Subcutaneous abdominal adipose tissue (tissue), 5 donors: ENCODE measurements at regions not wholly inside any gene's neighbourhood (a gene's known extent, or its start where the extent isn't known, plus 50 kb on each side); places are given as distances from the start of the nearest gene placed in this dataset.

Experiments used
- H3K27ac ChIP-seq: one replicate; pipeline ENCODE4 v1.7.0; 2013; ENCODE audit warnings: low read depth, mild to moderate bottlenecking, inconsistent platforms, low read length, moderate library complexity
- H3K27me3 ChIP-seq, 5 donors: one replicate each; pipeline ENCODE4 v1.7.0; 2013; ENCODE audit warnings: low read length in 5 of 5, inconsistent platforms in 1 of 5; ENCODE audit not compliant: control insufficient read depth in 5 of 5, insufficient read depth in 4 of 5
- H3K36me3 ChIP-seq, 5 donors: one replicate each; pipeline ENCODE4 v1.7.0; 2013; ENCODE audit warnings: low read length in 5 of 5; ENCODE audit not compliant: control insufficient read depth in 5 of 5, insufficient read depth in 5 of 5
- H3K4me1 ChIP-seq, 5 donors: one replicate each; pipeline ENCODE4 v1.7.0; 2013; ENCODE audit warnings: low read length in 5 of 5, mild to moderate bottlenecking in 3 of 5, moderate library complexity in 1 of 5; ENCODE audit not compliant: control insufficient read depth in 5 of 5, insufficient read depth in 5 of 5
- H3K4me3 ChIP-seq, 5 donors: one replicate each; pipeline ENCODE4 v1.7.0; 2013; ENCODE audit warnings: low read length in 5 of 5, low read depth in 1 of 5
- H3K9ac ChIP-seq, 5 donors: one replicate each; pipeline ENCODE4 v1.7.0; 2013; ENCODE audit warnings: low read length in 5 of 5, mild to moderate bottlenecking in 4 of 5, moderate library complexity in 3 of 5
- H3K9me3 ChIP-seq, 5 donors: one replicate each; pipeline ENCODE4 v1.7.0; 2013; ENCODE audit warnings: low read length in 5 of 5; ENCODE audit not compliant: control insufficient read depth in 5 of 5
- donor health status: healthy.
- donor health status: healthy.
- donor health status: healthy.
- donor health status: healthy.
- donor health status: healthy.

DNA sequence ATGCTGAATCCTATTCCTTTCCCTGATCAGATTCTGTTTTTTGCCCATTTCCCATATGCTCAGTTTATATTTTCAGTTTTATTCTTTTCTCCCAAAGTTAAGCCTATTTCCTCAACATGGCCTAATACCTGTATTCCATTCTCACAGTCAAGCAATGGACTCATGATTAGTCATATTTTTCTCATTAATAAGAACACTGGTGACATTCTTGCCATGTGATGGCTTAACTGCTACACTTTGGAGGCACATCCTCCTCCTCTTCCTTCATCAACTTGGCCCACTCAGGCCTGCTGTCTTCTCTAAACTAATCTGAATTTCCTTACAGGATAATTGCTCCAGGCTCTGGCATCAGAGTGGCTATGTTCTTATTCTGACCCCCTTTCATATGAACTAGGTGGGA is 679.2 kb downstream of the NYAP2 start:
- Histone ChIP-seq H3K4me1 (no peaks in the 10 kb centered on the region), H3K9ac (no peak overlapping the region), H3K27me3 (no peaks in the 10 kb centered on the region), H3K36me3 (no peaks in the 10 kb centered on the region), H3K9me3 (no peaks in the 10 kb centered on the region), H3K27ac (no peak overlapping the region), H3K4me3 (no peak overlapping the region)

DNA sequence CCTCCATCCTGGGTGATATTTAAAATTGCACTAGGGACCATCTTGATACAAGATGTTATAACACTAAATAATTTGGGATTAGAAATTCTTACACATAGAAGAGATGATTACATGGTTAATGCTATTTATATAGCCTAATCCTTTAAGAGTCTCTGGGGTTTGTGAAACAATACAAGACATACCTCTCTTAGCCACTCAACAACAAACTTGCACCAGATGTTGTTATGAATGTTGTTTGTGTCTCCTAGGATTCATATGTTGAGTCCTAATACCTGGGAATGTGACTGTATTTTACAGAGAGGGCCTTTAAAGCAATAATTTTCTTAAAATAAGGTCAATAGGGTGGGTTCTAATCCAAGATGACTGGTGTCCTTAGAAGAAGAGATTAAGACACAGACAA is 678.3 kb downstream of the NYAP2 start:
- Histone ChIP-seq H3K27ac (no peak overlapping the region), H3K9ac (no peak overlapping the region), H3K9me3 (no peaks in the 10 kb centered on the region), H3K36me3 (no peaks in the 10 kb centered on the region), H3K4me1 (no peaks in the 10 kb centered on the region), H3K27me3 (no peaks in the 10 kb centered on the region), H3K4me3 (no peak overlapping the region)

- no peaks in the 10 kb centered on the region for H3K27me3 ChIP-seq
- no peak overlapping the region for H3K27ac ChIP-seq
- no peaks in the 10 kb centered on the region for H3K4me1 ChIP-seq
- H3K4me3 ChIP-seq, result no peak overlapping the region
- no peaks in the 10 kb centered on the region for H3K36me3 ChIP-seq
- H3K9me3 ChIP-seq, result no peaks in the 10 kb centered on the region
- H3K9ac ChIP-seq, result no peak overlapping the region
Measured at GRCh38 chr2:226077031-226077430, 677.5 kb downstream of the NYAP2 start.

DNA sequence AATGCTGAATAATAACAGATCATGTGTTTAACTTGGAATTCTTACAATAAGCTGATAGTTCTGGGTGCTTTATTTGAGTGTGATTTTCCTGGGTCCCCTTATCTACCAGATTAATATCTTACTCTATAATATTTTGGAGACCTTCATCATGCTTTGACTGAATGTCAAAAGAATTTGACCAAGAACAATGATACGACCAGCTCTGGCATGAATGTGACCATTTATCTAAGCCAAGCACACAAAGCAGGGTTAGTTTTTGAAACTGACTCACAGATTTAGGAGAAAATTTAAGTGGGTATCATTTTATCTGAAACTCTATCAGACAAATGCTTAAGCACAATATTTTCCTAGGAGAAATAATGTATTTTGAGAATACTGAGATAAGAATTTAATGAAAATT is 677.0 kb downstream of the NYAP2 start:
- Histone ChIP-seq H3K4me3 (no peak overlapping the region), H3K27me3 (no peaks in the 10 kb centered on the region), H3K27ac (no peak overlapping the region), H3K9me3 (no peaks in the 10 kb centered on the region), H3K36me3 (no peaks in the 10 kb centered on the region), H3K9ac (no peak overlapping the region), H3K4me1 (no peaks in the 10 kb centered on the region)

DNA sequence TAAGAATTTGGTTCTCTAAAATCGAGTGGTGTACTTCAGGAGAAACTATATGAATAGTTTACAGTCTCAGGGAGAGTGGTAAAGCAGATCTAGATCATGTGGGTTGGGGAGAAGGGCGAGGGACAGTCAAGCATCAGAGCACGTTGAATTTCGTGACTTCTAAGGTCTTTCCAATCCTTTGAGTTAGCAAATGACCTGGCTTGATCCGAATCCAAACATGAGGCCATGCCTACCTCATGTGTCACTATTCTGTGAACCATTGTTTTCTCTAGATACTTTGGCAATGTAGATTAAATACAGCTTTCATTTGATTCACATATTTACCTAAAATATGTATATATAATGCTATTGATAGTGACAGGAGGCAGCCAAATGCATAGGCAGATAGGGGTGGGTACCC is 674.9 kb downstream of the NYAP2 start:
- Histone ChIP-seq H3K9me3 (no peaks in the 10 kb centered on the region), H3K9ac (no peak overlapping the region), H3K4me1 (no peaks in the 10 kb centered on the region), H3K4me3 (no peak overlapping the region), H3K27me3 (no peaks in the 10 kb centered on the region), H3K36me3 (no peaks in the 10 kb centered on the region), H3K27ac (no peak overlapping the region)

DNA sequence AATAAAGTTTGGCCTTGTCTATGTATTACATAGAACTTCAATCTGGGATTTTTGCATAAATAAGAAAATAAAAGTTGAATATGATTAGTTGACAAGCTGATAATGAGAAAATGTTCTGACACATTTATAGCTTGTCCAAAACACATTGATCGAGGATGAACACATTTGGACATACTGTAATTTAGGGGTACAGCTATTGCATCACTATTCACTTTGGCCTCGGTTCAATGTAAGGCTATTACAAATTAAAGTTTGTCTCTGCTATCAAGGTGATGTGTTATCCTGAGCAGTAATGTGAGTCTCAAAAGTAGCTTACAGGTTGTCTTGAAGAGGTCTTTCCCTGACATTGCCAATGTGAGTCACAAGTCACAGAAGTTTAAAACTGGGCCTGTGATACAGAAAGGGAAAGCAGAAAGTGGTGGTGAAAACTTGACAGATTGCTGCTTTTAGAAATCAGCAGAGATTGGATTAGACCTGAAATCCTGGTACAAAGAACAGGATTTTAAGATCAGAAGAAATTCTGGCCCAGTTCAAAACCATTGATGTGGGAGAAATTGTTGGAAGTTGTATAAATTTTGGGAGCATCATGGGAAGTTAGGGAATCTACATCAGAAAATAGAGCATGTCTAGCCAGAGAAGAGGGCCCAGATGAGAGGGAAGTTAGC is 674.1 kb downstream of the NYAP2 start:
- no peak overlapping the region for H3K4me3 ChIP-seq
- no peaks in the 10 kb centered on the region for H3K4me1 ChIP-seq
- H3K9me3 ChIP-seq, result no peaks in the 10 kb centered on the region
- no peak overlapping the region for H3K27ac ChIP-seq
- H3K36me3 ChIP-seq, result no peaks in the 10 kb centered on the region
- H3K9ac ChIP-seq, result no peak overlapping the region
- no peaks in the 10 kb centered on the region for H3K27me3 ChIP-seq

- no peaks in the 10 kb centered on the region for H3K27me3 ChIP-seq
- H3K4me1 ChIP-seq, result no peaks in the 10 kb centered on the region
- no peaks in the 10 kb centered on the region for H3K36me3 ChIP-seq
- no peaks in the 10 kb centered on the region for H3K9me3 ChIP-seq
- no peak overlapping the region for H3K9ac ChIP-seq
- no peak overlapping the region for H3K4me3 ChIP-seq
- H3K27ac ChIP-seq, result no peak overlapping the region
Measured at GRCh38 chr2:226066873-226067272, 667.4 kb downstream of the NYAP2 start.

GRCh38 chr2:226066391-226066790 is 666.9 kb downstream of the NYAP2 start:
- Histone ChIP-seq H3K36me3 (no peaks in the 10 kb centered on the region), H3K4me3 (no peak overlapping the region), H3K27ac (no peak overlapping the region), H3K27me3 (no peaks in the 10 kb centered on the region), H3K9me3 (no peaks in the 10 kb centered on the region), H3K4me1 (no peaks in the 10 kb centered on the region), H3K9ac (no peak overlapping the region)

- H3K9me3 ChIP-seq, result no peaks in the 10 kb centered on the region
- H3K36me3 ChIP-seq, result no peaks in the 10 kb centered on the region
- no peak overlapping the region for H3K9ac ChIP-seq
- no peak overlapping the region for H3K27ac ChIP-seq
- H3K4me3 ChIP-seq, result no peak overlapping the region
- H3K27me3 ChIP-seq, result no peaks in the 10 kb centered on the region
- no peaks in the 10 kb centered on the region for H3K4me1 ChIP-seq
Measured at GRCh38 chr2:226064932-226065570, 665.5 kb downstream of the NYAP2 start.

DNA sequence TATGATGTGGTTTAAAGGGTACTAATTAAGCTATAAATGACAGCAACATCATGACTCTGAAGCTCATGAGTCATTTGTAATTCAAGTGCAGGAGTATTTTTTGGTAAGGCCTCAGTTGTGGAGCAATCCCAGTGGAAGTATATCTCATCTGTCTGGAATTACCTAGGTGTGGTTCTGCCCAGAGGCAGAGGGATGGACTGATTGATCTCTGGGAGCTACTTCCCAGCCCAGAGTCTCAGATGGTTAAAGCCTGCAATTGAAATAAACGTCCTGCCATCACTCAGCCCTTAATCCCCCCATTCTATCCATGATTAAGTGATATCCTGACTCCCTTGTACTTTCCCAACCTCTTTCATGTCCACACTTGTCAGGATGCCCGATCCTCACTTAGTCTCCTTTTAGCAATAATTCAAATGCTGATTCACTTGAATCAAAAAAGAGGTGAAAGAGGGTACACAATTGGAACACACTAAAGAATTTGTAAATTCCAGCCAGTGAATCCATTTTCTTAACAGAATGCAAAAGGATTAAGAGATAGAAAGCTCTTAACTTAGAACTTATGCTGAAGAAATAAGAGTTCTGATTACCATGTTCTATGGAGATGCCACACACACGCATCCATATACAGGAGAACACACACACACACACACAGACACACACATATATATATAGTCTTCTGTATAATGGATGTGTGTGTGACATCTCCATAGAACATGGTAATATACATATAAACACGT is 664.4 kb downstream of the NYAP2 start:
- Histone ChIP-seq H3K4me1 (no peaks in the 10 kb centered on the region), H3K9ac (no peak overlapping the region), H3K27ac (no peak overlapping the region), H3K9me3 (no peaks in the 10 kb centered on the region), H3K27me3 (no peaks in the 10 kb centered on the region), H3K4me3 (no peak overlapping the region), H3K36me3 (no peaks in the 10 kb centered on the region)
